ENCODE measurements at regions not wholly inside any gene's neighbourhood (a gene's known extent, or its start where the extent isn't known, plus 50 kb on each side); places are given as distances from the start of the nearest gene placed in this dataset.

- TF ChIP-seq, protein P1, sequence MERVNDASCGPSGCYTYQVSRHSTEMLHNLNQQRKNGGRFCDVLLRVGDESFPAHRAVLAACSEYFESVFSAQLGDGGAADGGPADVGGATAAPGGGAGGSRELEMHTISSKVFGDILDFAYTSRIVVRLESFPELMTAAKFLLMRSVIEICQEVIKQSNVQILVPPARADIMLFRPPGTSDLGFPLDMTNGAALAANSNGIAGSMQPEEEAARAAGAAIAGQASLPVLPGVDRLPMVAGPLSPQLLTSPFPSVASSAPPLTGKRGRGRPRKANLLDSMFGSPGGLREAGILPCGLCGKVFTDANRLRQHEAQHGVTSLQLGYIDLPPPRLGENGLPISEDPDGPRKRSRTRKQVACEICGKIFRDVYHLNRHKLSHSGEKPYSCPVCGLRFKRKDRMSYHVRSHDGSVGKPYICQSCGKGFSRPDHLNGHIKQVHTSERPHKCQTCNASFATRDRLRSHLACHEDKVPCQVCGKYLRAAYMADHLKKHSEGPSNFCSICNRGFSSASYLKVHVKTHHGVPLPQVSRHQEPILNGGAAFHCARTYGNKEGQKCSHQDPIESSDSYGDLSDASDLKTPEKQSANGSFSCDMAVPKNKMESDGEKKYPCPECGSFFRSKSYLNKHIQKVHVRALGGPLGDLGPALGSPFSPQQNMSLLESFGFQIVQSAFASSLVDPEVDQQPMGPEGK (CRISPR knock-in tag; IDR thresholded peaks at IDR 0.05; ENCODE audit: borderline replicate concordance), result no peak
- TF ChIP-seq MXI1 (IDR thresholded peaks at IDR 0.05; ENCODE audit: low read depth, low read length) (no peak), SNIP1 (IDR thresholded peaks at IDR 0.05; ENCODE audit: low read depth) (no peak), YBX1 (IDR thresholded peaks at IDR 0.05) (no peak), TRIM28 (IDR thresholded peaks at IDR 0.05) (no peak)
Measured at GRCh38 chr11:92698742-92699141, 270.7 kb upstream of the MTNR1B start (continued).

GRCh38 chr11:92702037-92702804, 267.2 kb upstream of the MTNR1B start:
- Histone ChIP-seq H3K9me1 (ENCODE audit: control insufficient read depth, insufficient read depth, low read length) (no peaks in the 10 kb centered on the region), H3K36me3 (ENCODE audit: control insufficient read depth, insufficient read depth, low read length) (no peaks in the 10 kb centered on the region), H3K4me1 (replicated peaks in 1 of 2; ENCODE audit: control insufficient read depth in 2 of 2, insufficient read depth in 2 of 2, low read length in 2 of 2) (no peaks in the 10 kb centered on the region), H3K79me2 (ENCODE audit: control insufficient read depth, insufficient read depth, low read length) (no peaks in the 10 kb centered on the region), H3K4me3 (no peak overlapping the region), H3K27me3 (ENCODE audit: control insufficient read depth in 2 of 2, insufficient read depth in 2 of 2, low read length in 2 of 2) (no peaks in the 10 kb centered on the region), H2AFZ (ENCODE audit: low read depth, low read length) (no peak overlapping the region), H3K4me2 (ENCODE audit: insufficient read depth, low read length) (no peak overlapping the region), H3K9me3 (replicated peaks; ENCODE audit: control insufficient read depth, insufficient read depth, low read depth, low read length) (peaks cover 2% of the 10 kb centered on the region; the same call in 1 of the 2 replicates), H4K20me1 (replicated peaks; ENCODE audit: control insufficient read depth, insufficient read depth, low read length) (no peaks in the 10 kb centered on the region), H3K9ac (ENCODE audit: insufficient read depth in 1 of 2, low read depth in 2 of 2, low read length in 2 of 2) (no peak overlapping the region), H3K27ac (ENCODE audit: extremely low read depth, low read depth, low read length) (no peak overlapping the region)
- FAIRE-seq (no peak), ATAC-seq (no peak), DNase-seq (ENCODE audit: extremely low read depth in 1 of 4, low spot score in 3 of 4) (no peak)
- WGBS (ENCODE audit: insufficient coverage, low coverage, missing lambda C conversion rate), result 1% methylated on average over 8 of the region's 8 CpGs
- CTCF ChIA-PET (ENCODE audit: low intra/inter-chr PET ratio), result no interaction called here
- POLR2A ChIA-PET, result no interaction called here
- intact Hi-C loops (cut with micrococcal nuclease), result no loop called here
- no peak for TF ChIP-seq DLX4 (CRISPR knock-in tag; IDR thresholded peaks at IDR 0.05)
- TF ChIP-seq SMAD4 (CRISPR knock-in tag; conservative IDR thresholded peaks at IDR 0.05), result no peak
- TF ChIP-seq FOXJ2 (tag; IDR thresholded peaks at IDR 0.05), result no peak
- no peak for TF ChIP-seq TGIF2 (CRISPR knock-in tag; IDR thresholded peaks at IDR 0.05)
- BruUV-seq (replicated peaks), result no TSS peak
- in situ Hi-C loops (cut with MboI), result no loop called here

Data from K562 (cell line).